Astrocyte (in vitro differentiated cells and primary cell): ENCODE measurements at regions not wholly inside any gene's neighbourhood (a gene's known extent, or its start where the extent isn't known, plus 50 kb on each side); places are given as distances from the start of the nearest gene placed in this dataset.

Source experiments
- DNase-seq: peaks from one replicate; pipeline ENCODE4 v3.0.0-alpha.2; 2010; ENCODE audit warnings: low read depth
- FAIRE-seq: peaks from 2 replicates; lab custom pipeline; 2011; peaks lifted over from hg19 to GRCh38; lab: Jason Lieb, UNC
- H2AFZ ChIP-seq: 2 replicates; pipeline ENCODE4 v1.6.0; 2012; ENCODE audit warnings: low read depth, low read length, inconsistent platforms
- H3K27ac ChIP-seq: 2 replicates; pipeline ENCODE4 v1.5.1; 2011; ENCODE audit warnings: low read depth, low read length, inconsistent platforms
- H3K27me3 ChIP-seq: 2 replicates; pipeline ENCODE4 v1.6.0; 2011; ENCODE audit warnings: low read length, inconsistent platforms; ENCODE audit not compliant: insufficient read depth
- H3K36me3 ChIP-seq: 2 replicates; pipeline ENCODE4 v1.5.1; 2011; ENCODE audit warnings: low read length, inconsistent platforms; ENCODE audit not compliant: insufficient read depth
- H3K4me1 ChIP-seq: 2 replicates; pipeline ENCODE4 v1.5.1; 2011; ENCODE audit warnings: low read length, inconsistent platforms; ENCODE audit not compliant: insufficient read depth
- H3K4me2 ChIP-seq: 2 replicates; pipeline ENCODE4 v1.6.0; 2012; ENCODE audit warnings: low read length, inconsistent platforms
- H3K4me3 ChIP-seq: 2 replicates; pipeline ENCODE4 v1.5.1; 2011; ENCODE audit warnings: low read depth, mild to moderate bottlenecking, low read length, inconsistent platforms; ENCODE audit not compliant: insufficient read depth
- H3K79me2 ChIP-seq: 2 replicates; pipeline ENCODE4 v1.6.0; 2012; ENCODE audit warnings: mild to moderate bottlenecking, low read length, inconsistent platforms; ENCODE audit not compliant: insufficient read depth
- H3K9ac ChIP-seq: 2 replicates; pipeline ENCODE4 v1.6.0; 2012; ENCODE audit warnings: mild to moderate bottlenecking, low read length, inconsistent platforms
- H3K9me3 ChIP-seq: 2 replicates; pipeline ENCODE4 v1.5.1; 2012; ENCODE audit warnings: low read depth, mild to moderate bottlenecking, low read length, inconsistent platforms; ENCODE audit not compliant: insufficient read depth
- H4K20me1 ChIP-seq: 2 replicates; pipeline ENCODE4 v1.6.0; 2012; ENCODE audit warnings: low read length, inconsistent platforms; ENCODE audit not compliant: insufficient read depth
- H3K27ac Mint-ChIP-seq: one replicate; pipeline ENCODE4 v1.8.0; 2021; ENCODE audit warnings: mild to moderate bottlenecking, mixed read lengths; ENCODE audit not compliant: unreplicated experiment
- H3K27me3 Mint-ChIP-seq: one replicate; pipeline ENCODE4 v1.8.0; 2021; ENCODE audit warnings: low read depth, mixed read lengths; ENCODE audit not compliant: unreplicated experiment
- H3K36me3 Mint-ChIP-seq: one replicate; pipeline ENCODE4 v1.8.0; 2021; ENCODE audit warnings: low read depth, mixed read lengths; ENCODE audit not compliant: unreplicated experiment
- H3K4me1 Mint-ChIP-seq: one replicate; pipeline ENCODE4 v1.8.0; 2021; ENCODE audit warnings: low read depth, mixed read lengths; ENCODE audit not compliant: unreplicated experiment
- H3K4me3 Mint-ChIP-seq: one replicate; pipeline ENCODE4 v1.8.0; 2021; ENCODE audit warnings: mild to moderate bottlenecking, moderate library complexity, mixed read lengths; ENCODE audit not compliant: unreplicated experiment
- H3K9me3 Mint-ChIP-seq: one replicate; pipeline ENCODE4 v1.8.0; 2021; ENCODE audit warnings: mild to moderate bottlenecking, mixed read lengths; ENCODE audit not compliant: unreplicated experiment
- EZH2 ChIP-seq: IDR thresholded peaks from 2 replicates; pipeline ENCODE4 v1.6.1; 2012; ENCODE audit warnings: mild to moderate bottlenecking, low read length, inconsistent platforms; ENCODE audit not compliant: insufficient read depth
- TF ChIP-seq, protein P1 (sequence below): IDR thresholded peaks from 2 replicates; pipeline ENCODE4 v1.5.1; 2011; ENCODE audit warnings: low read depth, mild to moderate bottlenecking, inconsistent platforms, low read length, moderate library complexity; ENCODE audit not compliant: insufficient read depth

DNA sequence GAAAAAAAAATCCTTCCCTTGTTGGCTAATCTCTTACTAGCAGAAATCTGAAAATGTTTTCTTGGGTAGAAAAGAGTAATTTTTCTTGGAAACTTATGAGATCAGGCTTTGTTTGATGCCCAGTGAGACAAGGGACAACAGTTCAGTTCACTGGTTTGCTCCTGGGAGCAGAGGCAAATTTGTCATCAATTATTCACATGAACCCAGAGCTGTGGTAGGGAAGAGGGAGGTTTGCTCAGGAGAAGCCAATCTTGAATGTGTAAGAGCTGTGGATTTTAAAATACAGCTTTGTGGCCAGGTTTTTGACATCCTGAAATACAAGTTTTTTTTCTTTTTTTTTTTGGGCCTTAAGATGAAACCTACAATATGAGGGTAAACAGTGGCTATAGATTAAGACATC lies 426.6 kb downstream of the ATP23 start:
- H4K20me1 ChIP-seq = no peaks in the 10 kb centered on the region
- DNase-seq (peak; percentile 51), FAIRE-seq (no peak)
- Mint-ChIP-seq H3K36me3 (no peaks in the 10 kb centered on the region), H3K27ac (peak overlapping the region; percentile 64), H3K27me3 (no peaks in the 10 kb centered on the region), H3K9me3 (peaks cover 3% of the 10 kb centered on the region), H3K4me3 (no peak overlapping the region), H3K4me1 (peaks cover 40% of the 10 kb centered on the region)
- H3K9me3 ChIP-seq = no peaks in the 10 kb centered on the region
- H3K9ac ChIP-seq = no peak overlapping the region
- no peaks in the 10 kb centered on the region for H3K27me3 ChIP-seq
- H2AFZ ChIP-seq = no peak overlapping the region
- no peak for TF ChIP-seq EZH2
- TF ChIP-seq, protein P1, sequence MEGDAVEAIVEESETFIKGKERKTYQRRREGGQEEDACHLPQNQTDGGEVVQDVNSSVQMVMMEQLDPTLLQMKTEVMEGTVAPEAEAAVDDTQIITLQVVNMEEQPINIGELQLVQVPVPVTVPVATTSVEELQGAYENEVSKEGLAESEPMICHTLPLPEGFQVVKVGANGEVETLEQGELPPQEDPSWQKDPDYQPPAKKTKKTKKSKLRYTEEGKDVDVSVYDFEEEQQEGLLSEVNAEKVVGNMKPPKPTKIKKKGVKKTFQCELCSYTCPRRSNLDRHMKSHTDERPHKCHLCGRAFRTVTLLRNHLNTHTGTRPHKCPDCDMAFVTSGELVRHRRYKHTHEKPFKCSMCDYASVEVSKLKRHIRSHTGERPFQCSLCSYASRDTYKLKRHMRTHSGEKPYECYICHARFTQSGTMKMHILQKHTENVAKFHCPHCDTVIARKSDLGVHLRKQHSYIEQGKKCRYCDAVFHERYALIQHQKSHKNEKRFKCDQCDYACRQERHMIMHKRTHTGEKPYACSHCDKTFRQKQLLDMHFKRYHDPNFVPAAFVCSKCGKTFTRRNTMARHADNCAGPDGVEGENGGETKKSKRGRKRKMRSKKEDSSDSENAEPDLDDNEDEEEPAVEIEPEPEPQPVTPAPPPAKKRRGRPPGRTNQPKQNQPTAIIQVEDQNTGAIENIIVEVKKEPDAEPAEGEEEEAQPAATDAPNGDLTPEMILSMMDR = no peak
- H3K79me2 ChIP-seq = no peaks in the 10 kb centered on the region
- peaks cover 19% of the 10 kb centered on the region for H3K4me1 ChIP-seq
- H3K27ac ChIP-seq = no peak overlapping the region
- no peak overlapping the region for H3K4me3 ChIP-seq
- H3K36me3 ChIP-seq = no peaks in the 10 kb centered on the region
- H3K4me2 ChIP-seq = no peak overlapping the region

DNA sequence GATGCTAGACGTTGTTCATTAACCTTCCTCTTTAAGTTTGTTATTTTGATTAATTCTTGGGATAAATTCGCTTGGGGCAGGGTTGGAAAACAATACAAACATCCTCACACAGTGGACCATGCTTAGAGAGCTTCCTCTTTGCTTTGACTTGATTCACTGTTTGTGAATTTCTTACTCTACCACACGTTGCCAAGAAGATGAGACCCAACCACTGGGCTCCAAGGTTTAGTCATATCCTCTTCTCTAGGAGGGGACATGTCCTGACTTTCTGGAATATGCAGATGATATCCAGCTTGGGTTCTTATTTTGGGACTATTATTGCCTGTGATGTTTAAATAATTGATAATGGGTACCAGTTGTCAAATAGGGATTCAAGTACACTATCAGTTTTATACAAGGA lies 428.2 kb downstream of the ATP23 start:
- H4K20me1 ChIP-seq = no peaks in the 10 kb centered on the region
- Mint-ChIP-seq H3K9me3 (no peaks in the 10 kb centered on the region), H3K36me3 (no peaks in the 10 kb centered on the region), H3K4me1 (peaks cover 27% of the 10 kb centered on the region), H3K4me3 (no peak overlapping the region), H3K27me3 (no peaks in the 10 kb centered on the region), H3K27ac (no peak overlapping the region)
- no peak overlapping the region for H2AFZ ChIP-seq
- peaks cover 11% of the 10 kb centered on the region for H3K4me1 ChIP-seq
- no peak overlapping the region for H3K4me3 ChIP-seq
- DNase-seq (no peak), FAIRE-seq (no peak)
- TF ChIP-seq, protein P1 = no peak
- H3K27ac ChIP-seq = no peak overlapping the region
- no peaks in the 10 kb centered on the region for H3K79me2 ChIP-seq
- H3K36me3 ChIP-seq = no peaks in the 10 kb centered on the region
- H3K4me2 ChIP-seq = no peak overlapping the region
- no peaks in the 10 kb centered on the region for H3K9me3 ChIP-seq
- no peak overlapping the region for H3K9ac ChIP-seq
- no peaks in the 10 kb centered on the region for H3K27me3 ChIP-seq

DNA sequence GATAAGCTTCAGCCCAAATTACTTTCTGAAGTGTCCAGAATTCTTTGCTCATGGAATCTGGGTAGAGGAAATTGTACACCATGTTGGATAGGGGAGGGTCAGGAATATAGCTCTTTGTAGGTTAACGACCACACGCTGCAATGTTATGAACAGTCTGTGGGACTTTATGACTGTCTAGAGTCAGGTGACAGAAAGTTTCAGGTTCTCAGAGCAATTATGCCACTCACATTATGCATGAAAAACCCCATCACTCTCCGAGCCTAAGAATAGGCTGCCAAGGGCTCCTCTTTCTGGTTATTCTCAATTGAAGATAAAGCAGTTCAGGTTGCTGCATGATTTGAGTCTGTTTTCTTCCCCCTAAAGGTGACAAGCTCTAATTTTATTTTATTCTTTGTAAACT lies 430.9 kb downstream of the ATP23 start:
- peaks cover 4% of the 10 kb centered on the region for H3K4me1 Mint-ChIP-seq
- H3K4me3 ChIP-seq = no peak overlapping the region
- no peak for FAIRE-seq

More for the DNA sequence above, 430.9 kb downstream of the ATP23 start:
- no peaks in the 10 kb centered on the region for H3K27me3 ChIP-seq
- Mint-ChIP-seq H3K27me3 (no peaks in the 10 kb centered on the region), H3K9me3 (no peaks in the 10 kb centered on the region), H3K36me3 (no peaks in the 10 kb centered on the region), H3K4me3 (no peak overlapping the region), H3K27ac (no peak overlapping the region)
- H3K4me1 ChIP-seq = no peaks in the 10 kb centered on the region
- no peak overlapping the region for H2AFZ ChIP-seq
- no peak overlapping the region for H3K4me2 ChIP-seq
- DNase-seq = no peak
- H3K79me2 ChIP-seq = no peaks in the 10 kb centered on the region
- H3K9ac ChIP-seq = no peak overlapping the region
- no peaks in the 10 kb centered on the region for H3K36me3 ChIP-seq
- H3K9me3 ChIP-seq = no peaks in the 10 kb centered on the region
- no peak for TF ChIP-seq EZH2
- TF ChIP-seq, protein P1 = no peak
- no peak overlapping the region for H3K27ac ChIP-seq
- H4K20me1 ChIP-seq = no peaks in the 10 kb centered on the region
